T-helper 2 cell (primary cell): ENCODE measurements at regions not wholly inside any gene's neighbourhood (a gene's known extent, or its start where the extent isn't known, plus 50 kb on each side); places are given as distances from the start of the nearest gene placed in this dataset.
"Not testable (repeated sequence)": the region's sequence is repeated elsewhere in the genome, so short reads cannot be mapped to it uniquely, and the experiment has no call there.

Experiments used
- DNase-seq, 5 experiments: peaks; one replicate each; pipeline versions ENCODE4 v3.0.0 to v3.0.0-alpha.2; 2012 to 2022

DNA sequence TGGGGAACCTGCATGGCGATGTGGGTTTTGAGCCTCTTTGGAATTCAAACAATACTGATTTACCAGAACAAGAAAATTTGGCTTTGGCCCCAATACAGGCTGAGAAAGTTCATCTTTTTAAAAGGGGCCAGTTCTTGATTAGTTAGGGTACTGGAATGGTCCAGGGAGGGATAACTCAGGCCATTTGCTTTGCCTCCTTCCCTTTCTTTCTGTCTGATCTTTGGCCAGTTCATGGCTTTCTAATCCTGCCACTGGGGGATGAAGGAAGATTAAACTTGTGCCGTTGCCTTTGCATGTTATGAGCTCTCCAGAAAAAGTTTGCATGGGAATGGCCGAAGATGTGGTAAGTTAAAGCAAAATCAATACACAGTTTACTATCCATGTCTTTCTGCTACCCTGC lies 78.4 kb downstream of the ADAMTS15 start:
- DNase-seq, result no peak

DNA sequence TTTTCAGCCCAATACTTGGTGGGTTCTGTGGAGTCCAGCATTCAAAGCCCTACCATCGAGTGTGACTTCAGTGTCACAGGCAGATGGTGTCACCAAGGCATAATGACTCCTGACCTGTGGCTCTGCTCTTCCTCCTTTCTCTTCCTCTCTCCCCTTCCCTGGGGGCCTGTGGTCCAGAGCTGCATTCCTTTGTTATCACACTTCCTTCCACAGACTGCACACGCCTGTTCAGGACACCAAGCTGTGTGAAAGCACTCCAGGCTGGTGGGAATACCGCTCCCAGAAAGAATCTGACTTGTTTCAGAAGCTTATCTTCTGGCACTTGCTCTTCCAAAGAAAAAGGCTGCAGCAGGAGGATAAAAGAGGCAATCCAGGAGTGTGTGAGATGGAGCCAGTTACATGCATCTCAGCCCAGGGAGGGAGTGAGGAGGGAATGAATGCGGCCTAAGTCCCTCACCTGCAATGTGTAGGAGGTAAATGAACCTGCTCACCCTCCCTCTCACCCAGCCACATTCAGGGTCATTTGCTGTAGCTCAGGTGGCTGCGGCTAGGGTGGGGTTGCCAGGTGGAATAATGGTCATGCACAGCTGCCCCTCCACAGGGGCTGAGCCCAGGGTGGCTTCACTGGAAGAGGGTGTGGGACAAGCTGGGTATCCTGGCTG lies 79.3 kb downstream of the ADAMTS15 start:
- DNase-seq, result no peak

DNA sequence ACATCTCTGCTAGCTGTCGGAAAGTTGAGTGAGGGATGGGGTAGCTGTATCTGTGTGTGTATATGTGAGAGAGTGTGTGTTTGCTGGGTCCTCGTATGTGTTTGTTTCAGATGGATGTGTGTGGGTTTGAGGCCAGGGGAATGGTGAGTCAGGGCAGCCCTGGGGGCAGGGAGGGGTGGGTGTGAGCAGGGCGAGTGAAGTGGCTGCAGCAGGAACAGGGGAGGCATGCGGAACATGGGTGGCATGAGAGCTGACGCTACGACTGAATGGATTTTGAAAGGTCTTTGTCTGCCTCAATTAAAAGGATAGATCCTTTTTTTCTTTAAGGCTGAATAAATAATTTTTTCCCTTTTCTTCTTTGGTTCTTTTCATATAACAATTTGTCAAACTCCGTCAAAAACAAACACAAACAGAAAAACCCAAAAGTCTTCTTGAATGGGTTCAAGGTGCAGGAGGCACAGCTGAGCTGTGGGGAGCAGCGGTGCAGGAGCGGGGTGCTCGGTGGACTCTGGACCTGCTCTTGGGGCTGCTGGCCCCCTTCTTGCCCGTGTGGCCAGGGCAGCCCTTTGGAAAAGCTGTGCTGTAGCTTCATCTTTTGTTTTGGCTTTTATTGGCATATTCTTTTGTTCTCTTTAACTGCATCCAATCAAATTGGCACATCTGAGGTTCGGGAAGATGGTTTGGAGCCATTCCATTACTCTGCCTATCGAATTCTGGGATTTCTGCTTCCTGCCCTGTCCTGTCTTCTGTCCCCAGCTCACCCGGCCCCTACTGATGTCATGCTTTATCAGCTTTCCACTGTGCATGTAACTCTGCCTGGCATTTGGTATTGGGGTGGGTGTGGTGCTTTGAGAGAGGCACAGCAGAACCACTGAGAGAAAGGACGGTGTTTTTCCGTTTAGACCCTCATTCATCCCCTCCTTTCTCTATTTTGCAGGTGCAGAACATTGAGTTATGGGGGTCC lies 80.1 kb downstream of the ADAMTS15 start:
- DNase-seq, result no peak

DNA sequence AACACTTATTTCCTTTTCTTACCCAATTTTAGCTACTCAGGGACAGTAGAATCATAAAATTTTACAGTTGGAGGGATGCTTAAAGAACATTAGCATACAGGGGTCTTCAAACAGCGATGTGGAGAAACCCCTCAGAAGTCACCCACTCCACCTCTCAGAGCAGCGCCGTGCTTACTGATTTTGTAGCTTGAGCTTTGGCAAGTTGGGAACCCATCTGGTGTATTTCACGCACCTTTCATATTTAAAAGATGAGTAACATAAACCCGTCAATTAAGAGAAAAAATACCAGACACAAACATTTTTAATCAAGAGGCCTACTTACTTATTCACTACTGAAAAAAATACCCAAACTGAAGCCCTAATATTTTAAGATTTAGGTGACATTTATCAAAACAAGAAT lies 80.9 kb downstream of the ADAMTS15 start:
- DNase-seq, result no peak

DNA sequence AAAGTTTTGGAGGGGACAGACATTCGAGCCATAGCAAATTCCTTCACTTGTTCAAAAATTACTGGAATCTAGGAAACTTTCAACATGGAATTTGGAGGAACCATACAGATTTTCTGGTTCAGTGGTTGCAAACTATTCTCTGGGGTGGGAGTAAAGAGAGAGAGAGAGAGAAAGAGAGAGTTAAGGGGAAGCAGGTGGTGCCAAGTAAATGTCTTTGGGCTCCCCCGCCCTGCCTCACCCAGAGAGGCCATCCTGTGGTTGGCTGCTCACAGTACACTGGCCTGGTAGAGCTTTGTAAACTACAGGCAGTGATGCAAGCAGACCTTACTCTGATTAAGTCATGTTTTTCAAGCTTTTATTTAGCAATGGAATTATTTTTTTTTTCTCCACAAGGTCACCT lies 82.6 kb downstream of the ADAMTS15 start:
- DNase-seq, result no peak

DNA sequence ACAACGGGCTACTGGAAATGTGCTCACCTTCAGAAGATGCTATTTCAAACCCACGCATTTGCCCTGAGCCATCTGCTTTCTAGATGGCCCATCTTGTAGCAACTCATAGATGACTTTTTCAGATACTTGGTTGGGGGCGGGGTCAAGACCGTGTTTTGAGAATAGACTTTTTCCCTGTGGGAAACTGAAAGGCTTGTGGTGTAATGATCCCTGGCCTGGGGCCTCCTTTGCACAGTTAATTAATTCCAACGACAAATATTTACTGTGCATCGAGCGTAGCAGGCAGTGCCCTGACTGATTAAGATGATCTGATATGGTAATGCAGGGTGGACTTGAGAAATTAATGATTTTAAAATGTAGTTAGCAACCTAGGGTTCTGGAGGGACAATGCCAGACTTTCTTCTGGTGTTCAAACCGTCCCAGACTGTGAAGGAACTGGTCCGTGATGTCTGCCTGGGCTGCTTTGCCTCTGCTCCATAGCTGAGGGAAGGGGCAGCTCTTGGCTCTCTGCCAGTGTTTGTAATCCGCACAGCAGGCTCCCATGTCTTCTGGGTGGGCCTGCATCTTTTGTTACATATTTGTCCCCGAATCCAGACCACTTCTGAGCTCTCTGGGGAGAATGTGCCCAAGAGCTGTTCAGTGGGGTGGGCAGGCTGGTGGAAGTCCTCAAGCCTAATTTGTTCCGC lies 84.8 kb downstream of the ADAMTS15 start:
- DNase-seq, result no peak

DNA sequence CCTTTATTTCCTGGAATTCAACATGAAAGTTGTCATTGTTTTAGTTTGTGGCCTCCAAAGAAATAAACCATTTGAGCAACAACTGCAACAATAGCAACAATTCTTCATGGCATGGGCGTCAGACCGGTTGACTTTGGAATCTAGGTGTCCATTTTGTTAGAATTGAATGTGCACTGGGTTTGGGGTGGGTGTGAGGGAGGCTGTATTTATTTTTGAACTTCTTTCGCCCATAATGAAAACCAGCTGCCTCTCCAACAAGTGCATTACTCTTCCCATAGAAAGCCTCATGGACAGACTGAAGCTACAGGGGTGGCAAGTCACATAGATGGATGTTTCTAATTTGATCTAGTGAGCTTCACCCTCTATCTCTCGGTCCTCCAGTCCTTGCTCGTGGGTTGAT lies 85.4 kb downstream of the ADAMTS15 start:
- DNase-seq, result no peak

DNA sequence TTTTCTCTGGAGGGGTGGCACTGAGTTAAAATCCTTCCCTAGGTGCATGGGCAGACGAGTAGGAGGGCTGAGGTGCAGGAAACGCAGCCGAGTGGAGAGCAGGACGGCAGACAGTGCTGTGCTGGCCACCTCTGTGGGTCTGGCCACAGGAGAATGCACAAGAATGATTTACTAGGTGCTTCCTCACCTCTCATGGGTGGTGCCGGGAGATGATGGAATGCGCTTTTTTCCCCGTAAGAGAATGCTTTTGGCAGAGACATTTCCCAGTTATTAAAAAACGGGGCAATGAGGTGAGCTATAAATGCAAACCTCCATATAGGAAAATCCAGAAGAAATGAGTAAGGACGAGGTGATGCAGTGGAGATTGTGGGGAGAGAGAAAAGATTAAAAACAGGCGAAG lies 86.1 kb downstream of the ADAMTS15 start:
- DNase-seq, result no peak

DNA sequence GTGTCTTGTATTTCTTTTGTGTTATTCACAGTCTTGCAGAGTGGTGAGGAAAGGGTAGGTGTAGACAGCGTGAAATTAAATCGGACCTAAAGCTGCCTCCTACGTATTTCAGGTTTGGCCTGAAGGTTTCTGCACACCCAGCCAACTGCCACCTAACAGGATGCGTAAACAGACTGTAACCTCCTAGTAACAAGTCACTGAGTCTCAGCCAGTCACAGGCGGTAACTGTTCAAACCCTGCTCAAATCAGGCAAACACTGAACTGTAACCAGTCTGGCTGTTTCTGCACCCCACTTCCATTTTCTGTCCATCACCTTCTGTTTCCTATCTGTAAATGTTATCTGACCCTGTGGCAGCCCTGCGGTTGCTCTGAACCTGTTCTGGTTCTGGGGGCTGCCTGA lies 87.1 kb downstream of the ADAMTS15 start:
- no peak for DNase-seq

DNA sequence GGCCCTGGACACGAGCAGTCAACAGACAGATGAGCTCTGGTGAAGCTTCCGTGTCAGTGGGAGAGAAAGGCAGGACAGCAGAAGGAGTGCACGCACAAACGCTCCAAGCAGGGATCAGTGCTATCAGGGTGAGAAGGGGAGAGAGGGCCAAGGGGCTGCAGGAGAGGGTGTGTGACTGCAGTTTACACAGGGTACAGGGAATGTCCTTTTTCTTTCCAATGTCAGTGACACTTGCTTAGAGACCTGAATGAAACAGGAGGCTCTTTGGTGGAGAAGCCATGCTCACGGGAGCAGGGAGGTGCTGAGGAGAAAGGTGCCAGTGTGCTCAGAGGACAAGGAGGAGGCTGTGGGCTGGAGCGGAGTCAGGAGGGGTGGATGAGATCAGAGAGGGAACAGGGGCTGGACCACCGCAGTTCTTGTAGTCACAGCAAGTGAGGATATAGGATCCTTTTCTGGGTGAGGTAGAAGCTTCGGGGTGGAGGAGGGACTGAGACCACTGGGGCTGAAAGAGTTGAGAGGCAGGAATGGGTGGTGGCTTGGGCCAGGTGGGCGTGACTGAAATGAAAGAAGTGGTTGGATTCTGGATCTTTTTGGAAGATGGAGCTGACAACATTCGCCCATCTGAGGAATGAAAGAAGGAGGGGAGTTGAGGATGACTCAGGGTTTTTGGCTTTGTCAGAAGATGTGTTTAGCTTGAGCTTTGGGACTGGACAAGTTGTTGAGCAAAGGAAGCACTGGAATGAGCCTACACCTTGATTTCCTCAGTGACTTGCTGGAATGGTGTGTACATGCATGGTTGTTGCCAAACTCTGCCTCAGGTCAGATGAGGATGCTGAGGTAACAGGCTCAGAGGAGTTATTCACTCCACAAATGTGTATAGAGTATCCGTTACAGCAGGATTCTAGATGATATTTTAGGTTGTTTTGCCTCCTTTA lies 87.9 kb downstream of the ADAMTS15 start:
- no peak for DNase-seq

DNA sequence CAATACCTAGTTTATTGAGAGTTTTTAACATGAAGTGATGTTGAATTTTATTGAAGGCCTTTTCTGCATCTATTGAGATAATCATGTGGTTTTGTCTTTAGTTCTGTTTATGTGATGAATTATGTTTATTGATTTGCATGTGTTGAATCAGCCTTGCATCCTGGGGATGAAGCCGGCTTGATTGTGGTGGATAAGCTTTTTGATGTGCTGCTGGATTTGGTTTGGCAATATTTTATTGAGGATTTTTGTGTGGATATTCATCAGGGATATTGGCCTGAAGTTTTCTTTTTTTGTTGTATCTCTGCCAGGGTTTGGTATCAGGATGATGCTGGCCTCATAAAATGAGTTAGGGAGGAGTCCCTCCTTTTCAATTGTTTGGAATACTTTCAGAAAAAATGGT lies 91.2 kb downstream of the ADAMTS15 start:
- not testable (repeated sequence) for DNase-seq

DNA sequence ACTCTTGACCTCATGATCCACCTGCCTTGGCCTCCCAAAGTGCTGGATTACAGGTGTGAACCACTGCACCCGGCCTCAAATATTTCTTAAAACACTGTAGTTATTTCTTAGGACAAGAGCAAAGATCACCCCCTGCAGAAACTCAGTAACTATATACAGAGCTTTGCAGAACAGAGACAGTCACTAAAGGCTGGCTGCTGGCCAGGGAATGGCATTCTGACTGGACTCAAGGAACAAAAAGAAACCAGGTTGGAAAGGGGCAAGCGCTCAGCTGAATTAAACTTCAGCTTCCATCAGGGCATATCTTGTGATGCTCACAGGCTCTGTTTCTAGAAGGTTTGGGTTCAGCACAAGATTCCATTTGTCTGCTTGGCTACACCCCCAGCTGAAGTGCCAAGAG lies 95.8 kb downstream of the ADAMTS15 start:
- no peak for DNase-seq

DNA sequence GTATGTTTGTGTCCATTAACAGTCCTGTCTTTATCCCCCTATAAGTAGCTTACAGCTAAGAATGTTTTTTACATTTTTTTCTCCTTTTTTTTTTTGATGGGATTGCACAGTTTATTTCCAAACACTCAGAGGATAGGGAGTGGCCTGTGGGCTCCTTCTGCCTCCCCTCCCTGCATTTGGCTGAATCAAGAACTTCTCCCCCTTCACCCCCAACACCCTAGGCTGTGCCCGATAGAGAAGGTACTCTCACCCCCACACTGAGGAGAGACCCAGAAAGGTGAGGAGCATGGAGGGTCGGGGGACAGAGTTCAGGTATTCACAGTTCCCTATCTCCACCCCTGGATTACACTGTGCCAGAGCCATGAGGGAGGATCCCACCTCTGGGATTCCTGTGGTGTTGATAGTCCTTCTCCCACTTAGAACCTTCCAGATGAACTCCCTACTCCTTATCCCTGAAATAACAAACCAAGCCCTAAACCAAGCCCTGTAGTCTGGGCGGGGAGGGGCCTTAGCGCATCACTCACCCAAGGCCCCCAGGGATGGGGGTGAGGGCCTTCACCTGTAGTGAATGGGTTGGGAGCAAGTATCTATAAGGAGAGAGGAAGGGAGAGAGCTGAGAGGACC lies 97.1 kb downstream of the ADAMTS15 start:
- DNase-seq, result no peak

DNA sequence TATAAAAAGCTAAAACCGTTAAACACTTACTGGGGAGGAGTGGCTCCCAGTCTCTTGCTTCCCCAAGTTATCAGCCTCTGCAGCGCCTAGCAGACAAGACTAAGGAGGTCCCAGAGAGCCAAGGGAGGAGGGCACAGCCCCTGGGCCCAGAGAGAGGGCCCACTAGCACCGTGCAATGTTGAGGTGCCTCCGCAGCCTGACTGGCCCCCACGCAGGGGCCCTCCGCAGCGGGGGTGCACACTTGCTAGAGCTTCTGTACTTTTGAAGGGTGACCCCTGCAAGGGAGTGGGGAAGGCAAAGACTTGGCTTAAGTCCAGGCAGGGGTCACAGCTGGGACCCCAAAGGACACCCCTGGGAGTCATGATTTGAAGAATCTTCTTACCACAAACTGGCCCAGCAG lies 98.0 kb downstream of the ADAMTS15 start:
- DNase-seq, result no peak

DNA sequence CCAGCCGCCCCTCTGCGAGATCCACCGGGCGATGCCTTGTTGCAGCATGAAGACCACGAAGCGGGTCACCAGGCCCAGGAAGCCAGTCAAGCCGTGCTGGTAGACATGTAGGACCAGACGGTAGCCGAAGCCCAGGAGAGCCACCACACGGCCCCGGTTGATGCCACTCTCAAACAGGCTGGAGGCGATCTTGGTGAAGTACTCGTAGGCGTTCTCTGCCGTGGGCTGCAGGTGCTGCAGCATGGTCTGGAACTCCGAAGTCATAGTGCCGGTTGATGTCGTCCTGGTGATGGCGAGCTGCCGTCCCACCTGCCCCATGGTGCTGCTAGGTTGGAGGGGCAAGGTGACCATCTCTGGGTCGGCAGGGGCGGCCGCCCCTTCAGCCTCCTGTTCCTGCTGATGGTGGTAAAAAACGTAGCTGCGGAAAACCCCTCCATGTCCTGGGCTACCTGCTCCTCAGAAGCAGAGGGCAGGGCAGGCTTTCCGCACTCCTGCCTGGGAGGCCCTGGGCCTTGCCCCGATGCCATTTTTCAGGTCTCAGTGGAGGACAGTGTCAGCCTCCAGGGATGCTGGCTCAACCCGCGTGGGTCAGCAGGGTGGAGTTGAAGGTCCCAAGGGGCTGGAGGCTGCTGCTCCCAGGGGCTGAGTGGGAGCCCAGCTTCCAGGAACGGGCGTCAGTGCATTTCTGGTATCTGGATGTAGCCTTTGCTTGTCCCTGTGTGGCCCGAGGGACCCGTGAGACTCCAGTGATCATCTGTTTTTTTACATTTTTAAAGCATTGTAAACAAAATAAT lies 98.7 kb downstream of the ADAMTS15 start:
- DNase-seq, result no peak

DNA sequence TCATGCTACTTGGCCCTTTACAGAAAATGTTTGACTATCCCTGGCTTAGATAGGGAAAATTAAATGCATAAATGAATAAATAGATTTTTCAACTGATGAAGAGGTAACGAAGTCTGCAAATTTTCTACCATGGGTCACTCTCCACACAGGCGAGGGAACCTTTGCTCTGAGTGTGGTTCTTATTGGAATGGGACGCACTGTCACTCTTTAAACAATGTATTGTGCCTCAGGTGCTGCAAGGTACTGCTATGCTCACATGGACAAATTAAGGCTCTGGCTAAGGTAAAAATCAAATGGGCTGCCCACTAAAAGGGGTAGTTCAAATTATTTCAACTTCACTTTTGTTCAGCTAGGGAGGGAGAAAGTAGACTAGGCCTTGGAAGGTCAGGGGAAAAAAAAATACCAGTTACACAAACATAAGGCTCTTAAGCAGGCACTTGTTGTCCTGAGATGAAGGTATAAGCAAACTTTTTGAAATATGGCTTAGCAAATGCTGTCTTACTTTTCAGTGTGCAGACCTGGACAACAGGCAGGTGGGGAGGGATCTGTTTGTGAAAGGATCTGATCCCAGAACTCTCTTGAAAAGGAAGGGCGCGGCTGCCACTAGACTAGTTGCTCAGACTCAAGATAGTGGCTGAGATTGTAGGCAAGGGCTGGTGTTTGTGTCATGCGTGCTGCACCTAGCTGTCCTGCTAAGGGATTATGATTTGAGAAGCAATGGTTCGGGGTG lies 99.5 kb downstream of the ADAMTS15 start:
- DNase-seq, result no peak

DNA sequence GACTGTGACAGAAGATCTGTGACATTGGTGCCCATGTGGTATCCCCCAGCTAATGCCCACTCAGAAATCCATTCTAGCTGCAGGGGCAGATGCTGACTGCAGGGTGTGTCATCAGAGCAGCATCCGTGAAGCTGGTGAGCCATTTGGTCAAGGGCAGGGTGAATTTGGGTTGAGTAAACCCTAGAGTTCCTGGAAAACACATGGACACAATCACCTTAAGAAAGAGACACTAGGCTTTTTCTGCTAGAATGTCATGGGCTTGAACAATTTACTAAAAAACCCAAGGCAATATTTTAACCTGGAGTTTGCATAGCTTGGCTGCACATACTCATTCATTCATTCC lies 100.0 kb downstream of the ADAMTS15 start:
- no peak for DNase-seq

DNA sequence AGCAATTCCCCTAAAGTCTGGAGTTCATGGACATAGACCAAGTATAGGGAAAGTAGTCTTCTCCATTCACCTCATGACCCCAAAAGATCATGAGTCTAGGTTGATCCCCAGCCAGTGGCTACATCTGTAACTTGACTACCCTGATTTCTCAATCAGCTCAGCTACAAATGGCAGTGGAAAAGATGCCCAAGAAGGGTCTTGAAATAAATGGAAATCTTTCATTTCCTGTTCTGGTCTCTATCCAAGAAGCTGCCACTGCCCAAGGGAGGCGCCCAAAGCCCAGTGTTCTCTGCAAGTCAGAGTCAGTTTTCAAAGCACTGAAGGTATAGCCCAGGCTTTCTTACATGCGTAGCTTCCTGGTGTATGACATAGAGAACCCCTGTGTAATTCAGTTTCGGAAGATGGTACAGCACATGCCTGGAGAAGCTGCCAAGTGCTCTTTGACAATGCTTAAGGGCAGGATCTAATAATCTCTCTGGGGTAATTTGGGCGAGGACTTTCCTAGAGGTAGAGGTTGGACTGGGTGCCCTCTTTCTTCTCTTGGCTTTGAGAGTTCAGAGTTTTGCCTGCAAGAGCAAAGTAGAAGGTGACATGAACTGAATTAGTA lies 101.1 kb downstream of the ADAMTS15 start:
- no peak for DNase-seq

DNA sequence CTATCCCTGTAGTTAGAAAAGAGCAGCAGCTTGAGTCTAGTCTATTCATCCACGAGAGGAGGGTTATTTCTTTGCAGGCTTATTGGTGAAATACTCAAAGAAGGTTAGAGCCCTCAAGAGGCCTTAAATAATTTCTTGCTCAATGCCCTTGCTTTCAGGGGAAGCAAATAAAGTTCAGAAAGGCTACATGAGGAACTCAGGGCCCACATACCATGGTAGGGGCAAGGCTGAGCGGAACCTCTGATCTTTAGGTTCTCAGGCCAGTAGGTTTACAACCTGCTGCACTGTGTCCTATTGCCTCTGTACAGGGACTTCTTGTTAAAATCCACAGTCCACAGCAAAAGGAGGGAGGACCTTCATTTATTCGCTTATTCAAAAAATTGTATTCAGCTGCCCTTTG lies 101.7 kb downstream of the ADAMTS15 start:
- DNase-seq, result no peak

DNA sequence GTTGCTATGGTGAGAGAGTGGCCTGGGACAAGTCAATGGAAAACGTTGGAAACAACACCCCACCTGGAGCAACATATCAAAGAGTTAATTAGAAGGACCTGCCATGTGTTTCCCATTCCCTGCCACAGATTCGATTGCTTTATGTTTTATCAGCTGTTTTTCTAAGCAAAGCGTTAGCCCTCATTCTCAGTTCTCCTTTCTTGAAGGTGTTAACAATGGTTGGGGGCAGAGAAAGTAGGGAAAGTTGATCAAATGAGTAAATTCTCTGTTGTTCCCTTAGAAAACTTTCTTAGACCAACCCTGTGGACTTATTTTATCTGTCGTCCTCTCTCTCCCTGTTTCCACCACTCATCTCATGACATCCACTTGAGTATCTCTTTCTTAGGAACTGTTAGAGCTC lies 102.5 kb downstream of the ADAMTS15 start:
- DNase-seq, result no peak
